ENCODE measurements at regions not wholly inside any gene's neighbourhood (a gene's known extent, or its start where the extent isn't known, plus 50 kb on each side); places are given as distances from the start of the nearest gene placed in this dataset.

DNA sequence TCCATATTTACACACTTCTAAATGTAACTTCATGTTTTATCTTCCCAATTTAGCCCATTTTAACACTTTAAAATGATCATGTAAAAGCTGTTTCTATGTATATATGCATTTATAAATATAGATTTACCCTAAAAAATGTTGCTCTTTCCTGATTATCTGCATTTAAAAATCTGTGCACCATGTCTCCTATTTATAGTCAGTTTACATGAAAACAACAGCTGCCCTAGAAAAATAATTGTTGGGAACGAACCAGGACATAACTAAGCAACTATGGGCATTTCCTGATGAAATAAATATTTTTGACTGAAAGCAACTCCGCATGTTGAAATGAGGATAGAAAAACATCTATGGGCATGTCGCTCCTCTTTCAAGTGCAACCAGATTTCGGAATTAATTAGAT is 1368.2 kb downstream of the FAM181B start:
- DNase-seq (ENCODE audit: low spot score) = no peak
- no peak overlapping the region for H3K9ac ChIP-seq (ENCODE audit: low read depth in 1 of 2, low read length in 2 of 2)
- no peaks in the 10 kb centered on the region for H3K4me1 ChIP-seq (ENCODE audit: control insufficient read depth in 4 of 4, insufficient read depth in 4 of 4, low read length in 3 of 4)
- no peak overlapping the region for H3K27ac ChIP-seq (ENCODE audit: low read depth in 1 of 2, low read length in 2 of 2)
- H3K27me3 ChIP-seq (ENCODE audit: control insufficient read depth in 4 of 4, insufficient read depth in 4 of 4, low read length in 3 of 4) = no peaks in the 10 kb centered on the region
- no peaks in the 10 kb centered on the region for H3K36me3 ChIP-seq (ENCODE audit: control insufficient read depth in 4 of 4, insufficient read depth in 3 of 4, low read depth in 1 of 4, low read length in 3 of 4)
- no peak for TF ChIP-seq GABPA (IDR thresholded peaks at IDR 0.05 in 1 of 2, conservative IDR thresholded peaks at IDR 0.05 in 1 of 2)
- 76% methylated on average over 4 of the region's 4 CpGs for WGBS
- H3K4me3 ChIP-seq (ENCODE audit: low read depth in 1 of 3, low read length in 3 of 3) = no peak overlapping the region
- H3K9me3 ChIP-seq (ENCODE audit: control insufficient read depth in 4 of 4, low read length in 3 of 4) = no peaks in the 10 kb centered on the region

DNA sequence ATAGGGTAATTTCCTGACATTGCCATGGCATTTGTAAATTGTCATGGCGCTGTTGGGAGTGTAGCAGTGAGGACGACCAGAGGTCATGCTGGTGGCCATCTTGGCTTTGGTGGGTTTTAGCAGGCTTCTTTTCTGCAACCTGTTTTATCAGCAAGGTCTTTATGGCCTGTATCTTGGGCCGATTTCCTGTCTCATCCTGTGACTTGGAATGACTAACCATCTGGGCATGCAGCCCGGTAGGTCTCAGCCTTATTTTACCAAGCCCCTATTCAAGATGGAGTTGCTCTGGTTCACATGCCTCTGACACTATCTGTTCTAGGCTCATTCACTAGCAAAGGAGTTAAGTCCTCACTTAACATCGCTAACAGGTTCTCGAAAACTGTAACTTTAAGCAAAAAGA is 1374.2 kb downstream of the FAM181B start:
- TF ChIP-seq RAD21 (IDR thresholded peaks at IDR 0.05) (no peak), RXRA (IDR thresholded peaks at IDR 0.05) (no peak), FOXA1 (IDR thresholded peaks at IDR 0.05) (no peak), TAF1 (conservative IDR thresholded peaks at IDR 0.05) (no peak), HNF4G (IDR thresholded peaks at IDR 0.05) (no peak)
- TF ChIP-seq, protein P1, sequence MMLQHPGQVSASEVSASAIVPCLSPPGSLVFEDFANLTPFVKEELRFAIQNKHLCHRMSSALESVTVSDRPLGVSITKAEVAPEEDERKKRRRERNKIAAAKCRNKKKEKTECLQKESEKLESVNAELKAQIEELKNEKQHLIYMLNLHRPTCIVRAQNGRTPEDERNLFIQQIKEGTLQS (IDR thresholded peaks at IDR 0.05) = no peak
- TF ChIP-seq, protein P2, sequence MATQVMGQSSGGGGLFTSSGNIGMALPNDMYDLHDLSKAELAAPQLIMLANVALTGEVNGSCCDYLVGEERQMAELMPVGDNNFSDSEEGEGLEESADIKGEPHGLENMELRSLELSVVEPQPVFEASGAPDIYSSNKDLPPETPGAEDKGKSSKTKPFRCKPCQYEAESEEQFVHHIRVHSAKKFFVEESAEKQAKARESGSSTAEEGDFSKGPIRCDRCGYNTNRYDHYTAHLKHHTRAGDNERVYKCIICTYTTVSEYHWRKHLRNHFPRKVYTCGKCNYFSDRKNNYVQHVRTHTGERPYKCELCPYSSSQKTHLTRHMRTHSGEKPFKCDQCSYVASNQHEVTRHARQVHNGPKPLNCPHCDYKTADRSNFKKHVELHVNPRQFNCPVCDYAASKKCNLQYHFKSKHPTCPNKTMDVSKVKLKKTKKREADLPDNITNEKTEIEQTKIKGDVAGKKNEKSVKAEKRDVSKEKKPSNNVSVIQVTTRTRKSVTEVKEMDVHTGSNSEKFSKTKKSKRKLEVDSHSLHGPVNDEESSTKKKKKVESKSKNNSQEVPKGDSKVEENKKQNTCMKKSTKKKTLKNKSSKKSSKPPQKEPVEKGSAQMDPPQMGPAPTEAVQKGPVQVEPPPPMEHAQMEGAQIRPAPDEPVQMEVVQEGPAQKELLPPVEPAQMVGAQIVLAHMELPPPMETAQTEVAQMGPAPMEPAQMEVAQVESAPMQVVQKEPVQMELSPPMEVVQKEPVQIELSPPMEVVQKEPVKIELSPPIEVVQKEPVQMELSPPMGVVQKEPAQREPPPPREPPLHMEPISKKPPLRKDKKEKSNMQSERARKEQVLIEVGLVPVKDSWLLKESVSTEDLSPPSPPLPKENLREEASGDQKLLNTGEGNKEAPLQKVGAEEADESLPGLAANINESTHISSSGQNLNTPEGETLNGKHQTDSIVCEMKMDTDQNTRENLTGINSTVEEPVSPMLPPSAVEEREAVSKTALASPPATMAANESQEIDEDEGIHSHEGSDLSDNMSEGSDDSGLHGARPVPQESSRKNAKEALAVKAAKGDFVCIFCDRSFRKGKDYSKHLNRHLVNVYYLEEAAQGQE (IDR thresholded peaks at IDR 0.05) = no peak

DNA sequence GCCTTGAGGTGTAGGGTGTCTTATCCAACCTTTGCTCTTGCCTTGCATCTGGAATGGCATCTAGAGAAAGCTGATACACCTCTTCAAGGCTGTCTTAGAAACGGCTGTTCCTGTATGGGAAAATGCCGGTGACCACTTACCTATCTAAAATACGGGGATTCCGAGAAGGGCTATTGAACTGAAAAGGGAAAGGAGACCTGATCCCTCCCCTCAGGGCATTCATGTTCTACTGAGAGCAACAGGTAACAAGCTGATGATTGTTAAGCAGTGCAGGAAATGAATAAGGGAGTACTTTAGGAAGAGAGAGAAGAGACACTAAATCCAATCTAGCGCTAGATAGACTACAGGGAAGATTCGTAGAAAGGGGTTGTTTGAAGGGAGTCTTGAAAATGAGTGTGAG is 1388.1 kb downstream of the FAM181B start:
- H3K27ac ChIP-seq (ENCODE audit: low read depth in 1 of 2, low read length in 2 of 2) = no peak overlapping the region
- 83% methylated on average over 6 of the region's 6 CpGs for WGBS
- no peak for TF ChIP-seq NR2F2 (IDR thresholded peaks at IDR 0.05)
- peaks cover 0 to 3% (median 0%) of the 10 kb centered on the region in 4 donors for H3K27me3 ChIP-seq (ENCODE audit: control insufficient read depth in 4 of 4, insufficient read depth in 4 of 4, low read length in 3 of 4)
- H3K4me1 ChIP-seq (ENCODE audit: control insufficient read depth in 4 of 4, insufficient read depth in 4 of 4, low read length in 3 of 4) = no peaks in the 10 kb centered on the region
- H3K36me3 ChIP-seq (ENCODE audit: control insufficient read depth in 4 of 4, insufficient read depth in 3 of 4, low read depth in 1 of 4, low read length in 3 of 4) = no peaks in the 10 kb centered on the region
- H3K9me3 ChIP-seq (ENCODE audit: control insufficient read depth in 4 of 4, low read length in 3 of 4) = no peaks in the 10 kb centered on the region
- no peak for DNase-seq (ENCODE audit: low spot score)
- H3K9ac ChIP-seq (ENCODE audit: low read depth in 1 of 2, low read length in 2 of 2) = no peak overlapping the region
- H3K4me3 ChIP-seq (ENCODE audit: low read depth in 1 of 3, low read length in 3 of 3) = no peak overlapping the region

More for the DNA sequence above, 1374.2 kb downstream of the FAM181B start:
- H3K9ac ChIP-seq (ENCODE audit: low read depth in 1 of 2, low read length in 2 of 2) = no peak overlapping the region
- no peaks in the 10 kb centered on the region for H3K36me3 ChIP-seq (ENCODE audit: control insufficient read depth in 4 of 4, insufficient read depth in 3 of 4, low read depth in 1 of 4, low read length in 3 of 4)
- no peaks in the 10 kb centered on the region for H3K27me3 ChIP-seq (ENCODE audit: control insufficient read depth in 4 of 4, insufficient read depth in 4 of 4, low read length in 3 of 4)
- 82% methylated on average over 6 of the region's 6 CpGs for WGBS
- H3K9me3 ChIP-seq (ENCODE audit: control insufficient read depth in 4 of 4, low read length in 3 of 4) = no peaks in the 10 kb centered on the region
- no peak overlapping the region for H3K4me3 ChIP-seq (ENCODE audit: low read depth in 1 of 3, low read length in 3 of 3)
- no peak for DNase-seq (ENCODE audit: low spot score)
- H3K27ac ChIP-seq (ENCODE audit: low read depth in 1 of 2, low read length in 2 of 2) = no peak overlapping the region
- no peaks in the 10 kb centered on the region for H3K4me1 ChIP-seq (ENCODE audit: control insufficient read depth in 4 of 4, insufficient read depth in 4 of 4, low read length in 3 of 4)

DNA sequence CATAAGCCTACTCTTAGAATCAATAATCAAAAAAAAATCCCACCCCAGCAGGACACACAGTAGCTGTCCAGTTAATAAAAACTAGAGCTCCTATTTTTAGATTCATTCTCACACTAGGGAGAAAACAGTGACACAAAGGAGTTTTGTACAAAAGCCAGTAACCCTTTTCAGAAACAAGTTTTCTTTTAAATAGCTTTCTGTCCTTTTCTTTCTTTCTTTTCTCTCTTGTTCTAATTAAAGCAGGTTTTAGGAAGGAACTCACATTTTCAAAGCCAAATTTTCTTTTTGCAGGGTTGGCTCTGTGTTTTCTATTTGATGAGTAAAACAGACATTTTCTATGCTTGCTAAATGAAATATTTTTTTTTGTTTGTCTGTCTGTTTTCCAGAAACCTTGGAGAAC is 1390.7 kb downstream of the FAM181B start:
- no peak overlapping the region for H3K4me3 ChIP-seq (ENCODE audit: low read depth in 1 of 3, low read length in 3 of 3)
- H3K36me3 ChIP-seq (ENCODE audit: control insufficient read depth in 4 of 4, insufficient read depth in 3 of 4, low read depth in 1 of 4, low read length in 3 of 4) = no peaks in the 10 kb centered on the region
- no peak for DNase-seq (ENCODE audit: low spot score)
- no peaks in the 10 kb centered on the region for H3K4me1 ChIP-seq (ENCODE audit: control insufficient read depth in 4 of 4, insufficient read depth in 4 of 4, low read length in 3 of 4)
- H3K27me3 ChIP-seq (ENCODE audit: control insufficient read depth in 4 of 4, insufficient read depth in 4 of 4, low read length in 3 of 4) = peaks cover 0 to 3% (median 0%) of the 10 kb centered on the region in 4 donors
- H3K9ac ChIP-seq (ENCODE audit: low read depth in 1 of 2, low read length in 2 of 2) = no peak overlapping the region
- no peak overlapping the region for H3K27ac ChIP-seq (ENCODE audit: low read depth in 1 of 2, low read length in 2 of 2)
- H3K9me3 ChIP-seq (ENCODE audit: control insufficient read depth in 4 of 4, low read length in 3 of 4) = no peaks in the 10 kb centered on the region
- TF ChIP-seq SP1 (IDR thresholded peaks at IDR 0.05) = no peak
- TF ChIP-seq YY1 (IDR thresholded peaks at IDR 0.05) = no peak
- TF ChIP-seq, protein P3, sequence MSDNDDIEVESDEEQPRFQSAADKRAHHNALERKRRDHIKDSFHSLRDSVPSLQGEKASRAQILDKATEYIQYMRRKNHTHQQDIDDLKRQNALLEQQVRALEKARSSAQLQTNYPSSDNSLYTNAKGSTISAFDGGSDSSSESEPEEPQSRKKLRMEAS (IDR thresholded peaks at IDR 0.05) = no peak
- TF ChIP-seq EGR1 (IDR thresholded peaks at IDR 0.05; ENCODE audit: low read depth in 2 of 2) = no peak
- TF ChIP-seq RAD21 (IDR thresholded peaks at IDR 0.05) = no peak
- no peak for TF ChIP-seq GABPA (IDR thresholded peaks at IDR 0.05 in 1 of 2, conservative IDR thresholded peaks at IDR 0.05 in 1 of 2)
- no peak for TF ChIP-seq FOXA1 (IDR thresholded peaks at IDR 0.05)
- TF ChIP-seq JUND (IDR thresholded peaks at IDR 0.05) = no peak
- TF ChIP-seq, protein P2 (IDR thresholded peaks at IDR 0.05) = no peak
- no peak for TF ChIP-seq HNF4A (conservative IDR thresholded peaks at IDR 0.05)

Data from liver (tissue), 7 donors.